Lower leg skin (tissue), 4 donors: ENCODE measurements at regions not wholly inside any gene's neighbourhood (a gene's known extent, or its start where the extent isn't known, plus 50 kb on each side); places are given as distances from the start of the nearest gene placed in this dataset.

Experiments
- DNase-seq, 2 donors: peaks; one replicate each; pipeline ENCODE4 v3.0.0-alpha.2; 2019; ENCODE audit warnings: low spot score in 2 of 2
- H3K4me3 ChIP-seq: fragments of 200-600 bp; sonication (generic); 2 replicates; pipeline ENCODE4 v1.5.1; 2017; ENCODE audit warnings: mild to moderate bottlenecking, low read depth; ENCODE audit not compliant: poor library complexity, severe bottlenecking
- CTCF ChIP-seq, 3 donors: fragments of 450-650 bp; IDR thresholded peaks; one replicate each; pipeline ENCODE4 v1.5.1; 2016; ENCODE audit warnings: antibody characterized with exemption in 3 of 3, mild to moderate bottlenecking in 3 of 3, moderate library complexity in 2 of 3
- POLR2A ChIP-seq, 2 donors: fragments of 450-650 bp; IDR thresholded peaks; one replicate each; pipeline ENCODE4 v1.6.1; 2016 to 2017; ENCODE audit warnings: antibody characterized with exemption in 2 of 2, mild to moderate bottlenecking in 1 of 2, moderate library complexity in 1 of 2
- WGBS, 2 donors: methylation state at CpG; one replicate each; pipeline ENCODE4 v1.1.5; 2018; 5-methylcytosine and 5-hydroxymethylcytosine counted together
- intact Hi-C: fragments of 100-400 bp; cut with DNase I; formaldehyde crosslinking; loops from one replicate; pipeline ENCODE4 v1.15.0; 2023; ENCODE audit warnings: low total_unique reads

GRCh38 chr1:91623020-91623419, 122.4 kb downstream of the CDC7 start:
- no peak for TF ChIP-seq CTCF (IDR thresholded peaks at IDR 0.05)
- TF ChIP-seq POLR2A (IDR thresholded peaks at IDR 0.05), result no peak
- intact Hi-C loops, result no loop called here
- 46 to 47% methylated on average over 2 of the region's 2 CpGs for WGBS, 2 donors
- no peak overlapping the region for H3K4me3 ChIP-seq
- no peak for DNase-seq

DNA sequence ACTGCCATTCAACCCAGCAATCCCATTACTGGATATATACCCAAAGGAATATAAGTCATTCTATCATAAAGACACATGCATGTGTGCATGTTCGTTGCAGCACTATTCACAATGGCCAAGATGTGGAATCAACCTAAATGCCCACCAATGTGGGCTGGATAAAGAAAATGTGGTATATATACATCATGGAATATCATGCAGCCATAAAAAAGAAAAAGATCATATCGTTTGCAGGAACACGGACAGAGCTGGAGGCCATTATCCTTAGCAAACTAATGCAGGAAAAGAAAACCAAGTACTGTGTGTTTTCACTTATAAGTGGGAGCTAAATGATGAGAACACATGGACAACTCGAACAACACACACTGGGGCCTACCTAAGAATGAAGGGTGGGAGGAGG, 123.7 kb downstream of the CDC7 start:
- intact Hi-C loops, result no loop called here

More for the DNA sequence above, 123.7 kb downstream of the CDC7 start:
- H3K4me3 ChIP-seq, result no peak overlapping the region
- WGBS, 2 donors, result 98% methylated on average over 4 of the region's 4 CpGs
- no peak for TF ChIP-seq CTCF (IDR thresholded peaks at IDR 0.05)
- TF ChIP-seq POLR2A (IDR thresholded peaks at IDR 0.05), result no peak
- DNase-seq, result no peak
